ENCODE measurements at regions not wholly inside any gene's neighbourhood (a gene's known extent, or its start where the extent isn't known, plus 50 kb on each side); places are given as distances from the start of the nearest gene placed in this dataset.
"Not testable (repeated sequence)": the region's sequence is repeated elsewhere in the genome, so short reads cannot be mapped to it uniquely, and the experiment has no call there.

- no peaks in the 10 kb centered on the region for H3K9me3 ChIP-seq
- TF ChIP-seq, protein P1, sequence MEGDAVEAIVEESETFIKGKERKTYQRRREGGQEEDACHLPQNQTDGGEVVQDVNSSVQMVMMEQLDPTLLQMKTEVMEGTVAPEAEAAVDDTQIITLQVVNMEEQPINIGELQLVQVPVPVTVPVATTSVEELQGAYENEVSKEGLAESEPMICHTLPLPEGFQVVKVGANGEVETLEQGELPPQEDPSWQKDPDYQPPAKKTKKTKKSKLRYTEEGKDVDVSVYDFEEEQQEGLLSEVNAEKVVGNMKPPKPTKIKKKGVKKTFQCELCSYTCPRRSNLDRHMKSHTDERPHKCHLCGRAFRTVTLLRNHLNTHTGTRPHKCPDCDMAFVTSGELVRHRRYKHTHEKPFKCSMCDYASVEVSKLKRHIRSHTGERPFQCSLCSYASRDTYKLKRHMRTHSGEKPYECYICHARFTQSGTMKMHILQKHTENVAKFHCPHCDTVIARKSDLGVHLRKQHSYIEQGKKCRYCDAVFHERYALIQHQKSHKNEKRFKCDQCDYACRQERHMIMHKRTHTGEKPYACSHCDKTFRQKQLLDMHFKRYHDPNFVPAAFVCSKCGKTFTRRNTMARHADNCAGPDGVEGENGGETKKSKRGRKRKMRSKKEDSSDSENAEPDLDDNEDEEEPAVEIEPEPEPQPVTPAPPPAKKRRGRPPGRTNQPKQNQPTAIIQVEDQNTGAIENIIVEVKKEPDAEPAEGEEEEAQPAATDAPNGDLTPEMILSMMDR (IDR thresholded peaks at IDR 0.05): no peak
Observed at GRCh38 chr4:66777097-66777496, 768.2 kb downstream of the CENPC start.

GRCh38 chr4:66769441-66769840 lies 775.9 kb downstream of the CENPC start:
- Histone ChIP-seq H3K27me3 (no peaks in the 10 kb centered on the region), H3K4me3 (no peak overlapping the region), H3K4me1 (no peaks in the 10 kb centered on the region), H3K9me3 (no peaks in the 10 kb centered on the region), H3K36me3 (no peaks in the 10 kb centered on the region), H3K27ac (no peak overlapping the region)
- DNase-seq: no peak
- intact Hi-C loops (cut with DNase I; ENCODE audit: low total_unique reads): no loop called here
- TF ChIP-seq, protein P1 (IDR thresholded peaks at IDR 0.05): no peak

More at GRCh38 chr4:66777097-66777496, 768.2 kb downstream of the CENPC start:
- no peak for DNase-seq
- Histone ChIP-seq H3K4me3 (no peak overlapping the region), H3K36me3 (no peaks in the 10 kb centered on the region), H3K27me3 (no peaks in the 10 kb centered on the region), H3K27ac (no peak overlapping the region), H3K4me1 (no peaks in the 10 kb centered on the region)
- intact Hi-C loops (cut with DNase I; ENCODE audit: low total_unique reads): no loop called here

DNA sequence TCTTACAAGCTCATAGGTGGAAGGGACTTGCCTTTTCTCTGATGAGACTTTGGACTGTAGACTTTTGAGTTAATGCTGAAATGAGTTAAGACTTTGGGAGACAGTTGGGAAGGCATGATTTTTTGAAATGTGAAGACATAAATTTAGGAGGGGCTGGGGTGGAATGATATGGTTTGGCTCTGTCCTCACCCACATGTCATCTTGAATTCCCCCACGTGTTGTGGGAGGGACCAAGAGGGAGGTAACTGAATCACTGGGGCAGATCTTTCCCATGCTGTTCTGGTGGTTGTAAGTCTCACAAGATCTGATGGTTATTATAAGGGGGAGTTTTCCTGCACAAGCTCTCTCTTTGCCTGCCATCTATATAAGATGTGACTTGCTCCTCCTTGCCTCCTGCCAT lies 777.9 kb downstream of the CENPC start:
- TF ChIP-seq, protein P1 (IDR thresholded peaks at IDR 0.05): no peak
- no peaks in the 10 kb centered on the region for H3K9me3 ChIP-seq
- intact Hi-C loops (cut with DNase I; ENCODE audit: low total_unique reads): no loop called here
- no peaks in the 10 kb centered on the region for H3K27me3 ChIP-seq
- H3K4me3 ChIP-seq: no peak overlapping the region
- H3K4me1 ChIP-seq: no peaks in the 10 kb centered on the region
- no peak for DNase-seq
- H3K27ac ChIP-seq: no peak overlapping the region
- H3K36me3 ChIP-seq: no peaks in the 10 kb centered on the region

DNA sequence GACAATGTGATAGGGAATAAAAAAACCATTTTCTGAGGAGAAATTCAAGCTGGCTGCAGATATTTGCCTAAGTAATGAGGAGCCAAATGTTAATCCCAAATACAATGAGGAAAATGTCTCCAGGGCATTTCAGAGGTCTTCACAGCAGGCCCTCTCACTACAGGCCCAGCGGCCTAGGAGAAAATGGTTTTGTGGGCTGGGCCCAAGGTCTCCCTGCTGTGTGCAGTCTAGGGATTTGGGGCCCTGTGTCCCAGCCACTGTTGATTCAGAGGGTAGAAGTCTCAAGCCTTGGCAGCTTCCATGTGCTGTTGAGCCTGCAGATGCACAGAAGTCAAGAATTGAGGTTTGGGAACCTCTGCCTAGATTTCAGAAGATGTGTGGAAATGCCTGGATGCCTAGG lies 778.7 kb downstream of the CENPC start:
- intact Hi-C loops (cut with DNase I; ENCODE audit: low total_unique reads): no loop called here
- Histone ChIP-seq H3K36me3 (no peaks in the 10 kb centered on the region), H3K27ac (no peak overlapping the region), H3K27me3 (no peaks in the 10 kb centered on the region), H3K4me1 (no peaks in the 10 kb centered on the region), H3K9me3 (no peaks in the 10 kb centered on the region), H3K4me3 (no peak overlapping the region)
- TF ChIP-seq, protein P1 (IDR thresholded peaks at IDR 0.05): no peak
- no peak for DNase-seq

DNA sequence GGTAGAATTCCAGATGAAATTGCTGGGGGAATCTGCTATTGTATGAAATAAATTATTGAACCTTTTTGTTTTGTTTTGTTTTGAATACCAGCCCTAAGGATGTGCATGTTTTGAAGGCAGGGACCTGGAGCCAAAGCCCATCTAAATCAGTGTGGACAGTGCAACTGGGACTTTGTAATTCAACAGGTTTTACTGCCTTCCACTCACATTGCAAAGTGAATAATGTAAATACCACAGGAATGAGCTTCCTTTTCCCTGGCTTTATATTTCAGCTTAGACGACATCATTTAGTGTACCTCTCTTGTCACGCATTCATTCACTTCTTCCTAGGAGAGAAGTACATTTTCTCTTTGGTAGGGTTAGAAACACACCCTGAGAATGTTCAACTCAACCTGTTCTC lies 795.0 kb downstream of the CENPC start:
- intact Hi-C loops (cut with DNase I; ENCODE audit: low total_unique reads): no loop called here
- Histone ChIP-seq H3K4me1 (no peaks in the 10 kb centered on the region), H3K27me3 (no peaks in the 10 kb centered on the region), H3K9me3 (no peaks in the 10 kb centered on the region), H3K36me3 (no peaks in the 10 kb centered on the region), H3K4me3 (no peak overlapping the region), H3K27ac (no peak overlapping the region)
- TF ChIP-seq, protein P1 (IDR thresholded peaks at IDR 0.05): no peak
- DNase-seq: no peak

- intact Hi-C loops (cut with DNase I; ENCODE audit: low total_unique reads): not testable (repeated sequence)
Observed at GRCh38 chr4:66746918-66747317, 798.4 kb downstream of the CENPC start.

More at GRCh38 chr4:66746918-66747317, 798.4 kb downstream of the CENPC start:
- DNase-seq, H3K4me1 ChIP-seq, H3K9me3 ChIP-seq, H3K27me3 ChIP-seq, H3K27ac ChIP-seq, H3K4me3 ChIP-seq, H3K36me3 ChIP-seq: not testable (repeated sequence)
